Epithelial cell of esophagus (primary cell): ENCODE measurements at regions not wholly inside any gene's neighbourhood (a gene's known extent, or its start where the extent isn't known, plus 50 kb on each side); places are given as distances from the start of the nearest gene placed in this dataset.

ENCODE experiments used
- DNase-seq: peaks from one replicate; pipeline ENCODE4 v3.0.0; 2010; ENCODE audit warnings: low read depth
- H3K4me3 ChIP-seq: 2 replicates; pipeline ENCODE4 v1.5.1; 2011; ENCODE audit warnings: mild to moderate bottlenecking, low read length, control low read depth
- TF ChIP-seq, protein P1 (sequence below): IDR thresholded peaks from 2 replicates; pipeline ENCODE4 v1.5.1; 2011; ENCODE audit warnings: low read depth, mild to moderate bottlenecking, low read length, control low read depth, inconsistent platforms; ENCODE audit not compliant: insufficient read depth; ENCODE audit errors: missing control alignments

DNA sequence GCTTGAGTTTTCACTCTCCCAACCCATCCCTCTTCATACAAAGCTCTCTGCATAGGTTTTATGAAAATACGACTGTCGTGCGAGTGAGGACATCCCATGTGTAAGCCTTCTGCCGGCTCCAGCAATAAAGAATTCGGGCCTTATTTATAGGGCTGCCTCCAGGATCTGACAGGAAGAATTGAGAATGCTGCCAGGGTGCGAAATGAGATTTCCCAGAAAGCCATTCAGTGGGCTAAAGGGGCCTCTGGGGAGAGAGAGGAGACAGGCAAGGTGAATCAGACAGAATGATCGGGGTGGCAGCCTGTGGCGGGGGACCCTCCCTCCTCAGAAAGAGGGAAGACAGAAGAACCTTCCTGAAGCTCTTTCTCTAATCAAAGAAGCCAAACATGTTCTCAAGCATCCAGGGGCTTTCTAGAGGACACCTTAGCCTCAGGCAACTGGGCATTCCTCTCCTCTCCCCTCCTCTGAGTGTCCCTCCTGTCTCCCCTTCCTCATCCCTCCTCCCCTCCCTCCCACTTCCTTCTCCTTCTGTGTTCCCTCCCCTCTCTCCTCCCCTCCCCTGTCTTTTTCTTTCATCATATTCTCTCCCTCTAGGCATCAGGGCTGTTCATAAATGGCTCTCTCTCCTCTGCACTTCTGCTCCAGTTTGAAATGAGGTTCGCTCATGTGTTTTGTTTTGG, 410.9 kb downstream of the TYW1 start:
- no peak for DNase-seq
- H3K4me3 ChIP-seq: no peak overlapping the region
- TF ChIP-seq, protein P1, sequence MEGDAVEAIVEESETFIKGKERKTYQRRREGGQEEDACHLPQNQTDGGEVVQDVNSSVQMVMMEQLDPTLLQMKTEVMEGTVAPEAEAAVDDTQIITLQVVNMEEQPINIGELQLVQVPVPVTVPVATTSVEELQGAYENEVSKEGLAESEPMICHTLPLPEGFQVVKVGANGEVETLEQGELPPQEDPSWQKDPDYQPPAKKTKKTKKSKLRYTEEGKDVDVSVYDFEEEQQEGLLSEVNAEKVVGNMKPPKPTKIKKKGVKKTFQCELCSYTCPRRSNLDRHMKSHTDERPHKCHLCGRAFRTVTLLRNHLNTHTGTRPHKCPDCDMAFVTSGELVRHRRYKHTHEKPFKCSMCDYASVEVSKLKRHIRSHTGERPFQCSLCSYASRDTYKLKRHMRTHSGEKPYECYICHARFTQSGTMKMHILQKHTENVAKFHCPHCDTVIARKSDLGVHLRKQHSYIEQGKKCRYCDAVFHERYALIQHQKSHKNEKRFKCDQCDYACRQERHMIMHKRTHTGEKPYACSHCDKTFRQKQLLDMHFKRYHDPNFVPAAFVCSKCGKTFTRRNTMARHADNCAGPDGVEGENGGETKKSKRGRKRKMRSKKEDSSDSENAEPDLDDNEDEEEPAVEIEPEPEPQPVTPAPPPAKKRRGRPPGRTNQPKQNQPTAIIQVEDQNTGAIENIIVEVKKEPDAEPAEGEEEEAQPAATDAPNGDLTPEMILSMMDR: no peak

- no peak for DNase-seq
- no peak overlapping the region for H3K4me3 ChIP-seq
- TF ChIP-seq, protein P1: no peak
Observed at GRCh38 chr7:67408109-67408508, 411.5 kb downstream of the TYW1 start.

DNA sequence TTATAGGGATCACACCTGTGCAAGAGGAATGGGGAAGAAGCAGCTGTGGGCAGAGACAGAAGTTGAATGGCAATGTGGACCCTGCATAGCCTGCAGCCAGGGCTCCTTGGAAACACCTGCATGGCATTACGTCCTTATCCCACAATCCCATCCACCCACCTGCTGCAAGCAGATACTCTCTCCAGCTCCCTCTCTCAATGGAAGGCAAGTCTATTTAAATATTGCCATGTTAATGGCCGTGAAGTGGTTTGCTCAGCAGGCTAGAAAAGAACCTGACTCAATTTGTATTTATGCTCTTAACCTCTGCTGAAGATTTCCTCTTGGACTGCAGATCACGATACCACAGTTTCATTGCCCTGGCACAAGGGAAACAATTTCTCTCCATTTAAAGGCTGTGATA, 417.0 kb downstream of the TYW1 start:
- TF ChIP-seq, protein P1: no peak
- DNase-seq: no peak
- no peak overlapping the region for H3K4me3 ChIP-seq

- H3K4me3 ChIP-seq: no peak overlapping the region
- TF ChIP-seq, protein P1: no peak
- DNase-seq: no peak
Observed at GRCh38 chr7:67414858-67415257, 418.2 kb downstream of the TYW1 start.

DNA sequence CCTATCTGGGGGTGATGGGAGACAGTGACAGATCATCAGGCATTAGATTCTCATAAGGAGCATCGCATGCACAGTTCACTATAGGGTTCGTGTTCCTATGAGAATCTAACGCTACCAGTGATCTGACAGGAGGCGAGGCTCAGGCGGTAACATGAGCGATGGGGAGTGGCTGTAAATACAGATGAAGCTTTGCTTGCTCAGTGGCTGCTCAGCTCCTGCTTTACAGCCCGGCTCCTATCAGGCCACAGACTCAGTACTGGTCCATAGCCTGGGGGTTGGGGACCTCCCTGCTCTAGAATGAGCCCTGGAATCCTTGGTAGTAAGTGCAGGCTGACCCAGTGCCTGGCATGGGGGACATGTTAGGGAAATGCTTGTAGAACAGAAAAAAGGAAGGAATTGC, 426.0 kb downstream of the TYW1 start:
- H3K4me3 ChIP-seq: no peak overlapping the region
- no peak for DNase-seq
- TF ChIP-seq, protein P1: no peak

DNA sequence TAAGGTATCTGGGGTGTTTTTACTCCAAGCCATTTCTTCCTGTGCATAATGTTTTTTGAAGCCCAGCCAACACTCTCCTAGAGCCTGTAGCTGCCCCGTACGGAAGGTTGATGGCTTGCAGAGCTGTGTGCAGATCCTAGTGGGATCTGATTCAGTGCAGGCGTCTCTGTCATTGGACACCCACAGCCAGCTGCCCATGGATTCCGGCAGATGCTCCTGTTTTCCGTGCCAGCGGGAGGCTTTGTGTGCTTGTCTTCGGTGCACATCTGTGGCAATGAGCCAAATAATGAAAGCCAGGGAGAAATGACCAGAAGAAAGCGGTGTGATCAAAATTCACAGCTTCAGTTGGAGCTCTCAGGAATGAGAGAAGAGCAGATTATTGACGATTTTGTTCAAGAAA, 426.4 kb downstream of the TYW1 start:
- TF ChIP-seq, protein P1: no peak
- DNase-seq: no peak
- no peak overlapping the region for H3K4me3 ChIP-seq

DNA sequence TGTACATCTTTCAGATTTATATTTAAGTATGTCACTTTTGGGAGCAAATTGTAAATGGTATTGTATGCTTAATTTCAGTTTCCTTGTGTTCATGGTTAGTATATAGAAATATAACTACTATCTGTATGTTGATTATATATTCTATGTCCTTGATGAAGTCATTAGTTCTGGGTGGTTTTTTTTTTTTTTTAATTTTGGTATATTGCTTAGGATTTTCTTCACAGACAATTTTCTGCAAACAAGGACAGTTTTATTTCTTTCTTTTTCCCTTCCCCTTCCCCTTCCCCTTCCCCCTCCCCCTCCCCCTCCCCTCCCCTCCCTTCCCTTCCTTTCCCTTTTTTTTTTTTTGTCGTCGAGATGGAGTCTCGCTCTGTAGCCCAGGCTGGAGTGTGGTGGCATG, 430.0 kb downstream of the TYW1 start:
- no peak overlapping the region for H3K4me3 ChIP-seq
- TF ChIP-seq, protein P1: no peak
- DNase-seq: no peak
